ENCODE measurements at regions not wholly inside any gene's neighbourhood (a gene's known extent, or its start where the extent isn't known, plus 50 kb on each side); places are given as distances from the start of the nearest gene placed in this dataset.

GRCh38 chr11:122486793-122487495 lies 168.6 kb upstream of the UBASH3B start (continued):
- TF ChIP-seq SUZ12 (IDR thresholded peaks at IDR 0.05; ENCODE audit: low read length), result no peak
- no peak for TF ChIP-seq NANOG (IDR thresholded peaks at IDR 0.05; ENCODE audit: insufficient read depth, low read depth, low read length, poor library complexity, severe bottlenecking)
- no peak for TF ChIP-seq TAF7 (optimal IDR thresholded peaks at IDR 0.05; ENCODE audit: borderline replicate concordance, low read depth, low read length)
- TF ChIP-seq KDM4A (IDR thresholded peaks at IDR 0.05; ENCODE audit: low read depth, low read length, severe bottlenecking), result no peak
- TF ChIP-seq CHD7 (IDR thresholded peaks at IDR 0.05; ENCODE audit: insufficient replicate concordance, low read length), result no peak
- TF ChIP-seq BRCA1 (IDR thresholded peaks at IDR 0.05; ENCODE audit: low read depth, low read length), result no peak
- TF ChIP-seq FOSL1 (IDR thresholded peaks at IDR 0.05; ENCODE audit: insufficient read depth, low read depth, low read length), result no peak
- TF ChIP-seq SAP30 (IDR thresholded peaks at IDR 0.05; ENCODE audit: insufficient read depth, insufficient replicate concordance, low read length), result no peak
- no peak for TF ChIP-seq POU5F1 (IDR thresholded peaks at IDR 0.05; ENCODE audit: low read depth, low read length)
- TF ChIP-seq POLR2AphosphoS5 (IDR thresholded peaks at IDR 0.05; ENCODE audit: low read depth, low read length), result no peak

All from H1 (cell line).